K562 (cell line): ENCODE measurements at regions not wholly inside any gene's neighbourhood (a gene's known extent, or its start where the extent isn't known, plus 50 kb on each side); places are given as distances from the start of the nearest gene placed in this dataset.
A peak's percentile ranks its signal among the peaks of the same experiment; 100 is the strongest.

Experiments
- ATAC-seq: fragments of 200-7000 bp; cut with Tn5 transposase; 3 replicates; pipeline ENCODE4 v1.9.1; 2020; ENCODE audit warnings: moderate library complexity
- BruUV-seq: library from RNA; stranded (reverse); fragments of 400-500 nt; replicated peaks from 2 replicates; lab custom pipeline; 2021; lab: Mats Ljungman, UMichigan
- CTCF ChIA-PET: fragments of 300-600 bp; formaldehyde crosslinking; extraction: SDS; loops from one replicate; lab custom pipeline; 2021; ENCODE audit warnings: low intra/inter-chr PET ratio; lab: Yijun Ruan, JAX
- POLR2A ChIA-PET: fragments of 300-600, 350-650 bp; sonication (Branson Sonifier 250); formaldehyde crosslinking; extraction: SDS; loops from one replicate; lab custom pipeline; 2021; ENCODE audit warnings: antibody characterized with exemption, inconsistent platforms; lab: Yijun Ruan, JAX
- DNase-seq, 4 experiments: peaks; one replicate each; pipeline versions ENCODE4 v3.0.0 to v3.0.0-alpha.2; 2011 to 2018; ENCODE audit warnings: low spot score in 3 of 4, mixed read lengths in 3 of 4; ENCODE audit errors: extremely low read depth in 1 of 4
- FAIRE-seq: peaks from 2 replicates; lab custom pipeline; 2011; peaks lifted over from hg19 to GRCh38; lab: Jason Lieb, UNC
- H2AFZ ChIP-seq: 2 replicates; pipeline ENCODE4 v1.6.0; 2011; ENCODE audit warnings: low read depth, low read length, control low read depth, inconsistent platforms
- H3K27ac ChIP-seq: fragments of 200-600 bp; 3 replicates; pipeline ENCODE4 v1.8.0; 2011; ENCODE audit warnings: low read depth, mild to moderate bottlenecking, control low read depth, inconsistent platforms, low read length, moderate library complexity, mixed read lengths; ENCODE audit errors: extremely low read depth
- H3K27me3 ChIP-seq, 2 experiments: fragments of 300-600 bp in 1 of 2; 2 replicates in 1 of 2; 3 replicates in 1 of 2; pipeline versions ENCODE4 v1.6.0 to v1.8.0; 2011; ENCODE audit warnings: inconsistent platforms in 2 of 2, low read length in 2 of 2, mild to moderate bottlenecking in 1 of 2, mixed read lengths in 1 of 2, moderate library complexity in 1 of 2; ENCODE audit not compliant: control insufficient read depth in 2 of 2, insufficient read depth in 2 of 2
- H3K36me3 ChIP-seq: fragments of 300-600 bp; 3 replicates; pipeline ENCODE4 v1.8.0; 2011; ENCODE audit warnings: mild to moderate bottlenecking, low read length, inconsistent platforms; ENCODE audit not compliant: control insufficient read depth, insufficient read depth
- H3K4me1 ChIP-seq, 2 experiments: fragments of 200-600 bp in 1 of 2; replicated peaks in 1 of 2; 2 replicates in 1 of 2; 3 replicates in 1 of 2; pipeline versions ENCODE4 v1.5.1 to v1.8.0; 2011; ENCODE audit warnings: inconsistent platforms in 2 of 2, low read length in 2 of 2, mild to moderate bottlenecking in 1 of 2, mixed read lengths in 1 of 2, moderate library complexity in 1 of 2; ENCODE audit not compliant: control insufficient read depth in 2 of 2, insufficient read depth in 2 of 2
- H3K4me2 ChIP-seq: 2 replicates; pipeline ENCODE4 v1.6.1; 2011; ENCODE audit warnings: low read length, control low read depth, inconsistent platforms, mixed read lengths; ENCODE audit not compliant: insufficient read depth
- H3K4me3 ChIP-seq: fragments of 200-600 bp; sonication (generic), shearing (Covaris generic); 2 replicates; pipeline ENCODE4 v1.5.1; 2016; ENCODE audit warnings: control low read depth, inconsistent platforms
- H3K79me2 ChIP-seq: fragments of 200-600 bp; 3 replicates; pipeline ENCODE4 v1.8.0; 2011; ENCODE audit warnings: low read length, inconsistent platforms; ENCODE audit not compliant: control insufficient read depth, insufficient read depth
- H3K9ac ChIP-seq, 2 experiments: 2 replicates each; pipeline versions ENCODE4 v1.6.0 to v1.6.1; 2011; ENCODE audit warnings: low read depth in 2 of 2, low read length in 2 of 2, control low read depth in 1 of 2, inconsistent platforms in 1 of 2, mild to moderate bottlenecking in 1 of 2, mixed read lengths in 1 of 2; ENCODE audit not compliant: insufficient read depth in 1 of 2
- H3K9me1 ChIP-seq: one replicate; pipeline ENCODE4 v1.6.0; 2011; ENCODE audit warnings: inconsistent platforms, mild to moderate bottlenecking, low read length, moderate library complexity; ENCODE audit not compliant: control insufficient read depth, insufficient read depth
- H3K9me3 ChIP-seq: replicated peaks from 2 replicates; pipeline ENCODE4 v1.5.1; 2011; ENCODE audit warnings: low read depth, low read length, inconsistent platforms; ENCODE audit not compliant: control insufficient read depth, insufficient read depth
- H4K20me1 ChIP-seq: replicated peaks from 2 replicates; pipeline ENCODE4 v1.6.1; 2011; ENCODE audit warnings: low read length, inconsistent platforms, mixed read lengths; ENCODE audit not compliant: control insufficient read depth, insufficient read depth
- CBX2 ChIP-seq: fragments of 200-600 bp; sonication (generic); IDR thresholded peaks from one replicate; pipeline ENCODE4 v1.6.1; 2012; ENCODE audit warnings: mild to moderate bottlenecking, low read length, inconsistent platforms; ENCODE audit not compliant: insufficient read depth, poor library complexity, severe bottlenecking
- CREBBP ChIP-seq: IDR thresholded peaks from one replicate; pipeline ENCODE4 v1.6.1; 2012; ENCODE audit warnings: low read depth, mild to moderate bottlenecking, control low read depth, inconsistent platforms, low read length
- DMBX1 ChIP-seq: fragments of 250-450 bp; sonication (Bioruptor Pico); IDR thresholded peaks from 2 replicates; pipeline ENCODE4 v1.8.0; 2022; ENCODE audit warnings: inconsistent platforms, mild to moderate bottlenecking, moderate library complexity, borderline replicate concordance
- FOSL1 ChIP-seq: fragments of 200-800 bp; sonication (Bioruptor generic); conservative IDR thresholded peaks from 2 replicates; pipeline ENCODE4 v1.6.1; 2016; ENCODE audit warnings: missing genetic modification characterization, missing compliant biosample characterization
- MYBL2 ChIP-seq, 2 experiments: fragments of 450-650 bp in 1 of 2; sonication (generic) in 1 of 2; formaldehyde crosslinking in 1 of 2; IDR thresholded peaks; 2 replicates each; pipeline versions ENCODE4 v1.6.1 to v1.8.1; 2017 to 2022; ENCODE audit warnings: borderline replicate concordance in 1 of 2, inconsistent platforms in 1 of 2, low read depth in 1 of 2, mild to moderate bottlenecking in 1 of 2, missing genetic modification reagents in 1 of 2, moderate library complexity in 1 of 2
- PHF21A ChIP-seq: fragments of 450-650 bp; IDR thresholded peaks from 2 replicates; pipeline ENCODE4 v1.6.1; 2017; ENCODE audit warnings: low read depth, borderline replicate concordance
- POLR2A ChIP-seq: fragments of 450-650 bp; conservative IDR thresholded peaks from 2 replicates; pipeline ENCODE4 v1.6.1; 2016
- TFAP4 ChIP-seq: sonication (generic); formaldehyde crosslinking; IDR thresholded peaks from 2 replicates; pipeline ENCODE4 v1.8.0; 2022; ENCODE audit warnings: missing genetic modification reagents, mild to moderate bottlenecking, moderate library complexity, borderline replicate concordance
- U2AF2 ChIP-seq: fragments of 200-400 bp; formaldehyde crosslinking; optimal IDR thresholded peaks from 2 replicates; pipeline ENCODE3; 2017; ENCODE audit warnings: low read depth, mild to moderate bottlenecking, low read length
- XRCC5 ChIP-seq: fragments of 200-400 bp; formaldehyde crosslinking; IDR thresholded peaks from 2 replicates; pipeline ENCODE4 v1.6.1; 2017; ENCODE audit warnings: low read depth, mild to moderate bottlenecking, low read length
- ZNF232 ChIP-seq: sonication (generic); formaldehyde crosslinking; IDR thresholded peaks from 2 replicates; pipeline ENCODE4 v1.8.0; 2022; ENCODE audit warnings: mild to moderate bottlenecking, missing genetic modification reagents
- ZNF695 ChIP-seq: fragments of 450-650 bp; formaldehyde crosslinking; IDR thresholded peaks from 2 replicates; pipeline ENCODE4 v1.4.0; 2020; ENCODE audit warnings: mild to moderate bottlenecking, moderate library complexity
- ZNF740 ChIP-seq, 3 experiments: fragments of 200-800 bp in 1 of 3; sonication (Bioruptor generic) in 1 of 3; sonication (generic) in 1 of 3; formaldehyde crosslinking in 1 of 3; IDR thresholded peaks; 2 replicates each; pipeline versions ENCODE4 v1.6.1 to v1.8.0; 2016 to 2022; ENCODE audit warnings: mild to moderate bottlenecking in 2 of 3, missing compliant biosample characterization in 2 of 3, missing genetic modification characterization in 2 of 3, missing genetic modification reagents in 1 of 3
- WGBS: fragments of 100-300 bp; shearing (Covaris generic); methylation state at CpG from one replicate; pipeline ENCODE4 v1.1.6; 2016; ENCODE audit warnings: low coverage, mixed read lengths; ENCODE audit not compliant: insufficient coverage; ENCODE audit errors: missing lambda C conversion rate; 5-methylcytosine and 5-hydroxymethylcytosine counted together
- in situ Hi-C: fragments of 300-500 bp; cut with MboI; formaldehyde crosslinking; loops from 4 replicates; pipeline ENCODE4 v1.15.0; 2018; ENCODE audit warnings: inconsistent platforms, mixed read lengths
- intact Hi-C: fragments of 100-400 bp; cut with micrococcal nuclease; formaldehyde crosslinking; loops from 2 replicates; pipeline ENCODE4 v1.14.2; 2022
- TF ChIP-seq, protein P1 (sequence below): sonication (generic); formaldehyde crosslinking; IDR thresholded peaks from 2 replicates; pipeline ENCODE4 v1.8.0; 2022; ENCODE audit warnings: mild to moderate bottlenecking, missing genetic modification reagents
- TF ChIP-seq, protein P2 (sequence below): fragments of 450-650 bp; IDR thresholded peaks from 2 replicates; pipeline ENCODE4 v1.7.0; 2016; ENCODE audit warnings: borderline replicate concordance
- TF ChIP-seq, protein P3 (sequence below), 2 experiments: fragments of 450-650 bp; conservative IDR thresholded peaks; 2 replicates each; pipeline ENCODE4 v1.6.1; 2017; ENCODE audit warnings: mild to moderate bottlenecking in 2 of 2, moderate library complexity in 2 of 2

DNA sequence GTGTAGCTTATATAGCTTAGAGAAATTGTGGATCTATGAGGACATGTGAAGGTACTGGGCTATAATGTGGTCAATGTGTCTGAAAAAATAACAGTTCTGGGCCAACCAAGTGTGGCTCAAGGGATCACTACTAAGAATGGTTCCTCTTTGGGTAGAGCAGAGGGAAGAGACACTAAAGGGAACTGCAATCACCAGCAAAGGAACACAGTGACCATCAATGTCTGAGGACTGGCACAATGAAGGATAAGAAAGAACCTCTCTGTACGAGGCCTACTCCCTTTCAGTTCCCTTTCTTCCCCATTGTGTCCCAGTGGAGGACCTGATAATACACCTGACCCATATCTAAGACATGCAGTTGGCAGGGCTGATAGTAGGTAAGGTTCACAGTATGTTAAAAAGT is 89.9 kb upstream of the JAK1 start:
- FAIRE-seq, result no peak
- no TSS peak for BruUV-seq

More for the DNA sequence above, 89.9 kb upstream of the JAK1 start:
- Histone ChIP-seq H3K27ac (no peak overlapping the region), H3K4me2 (no peak overlapping the region), H2AFZ (no peak overlapping the region), H4K20me1 (no peaks in the 10 kb centered on the region), H3K9me3 (no peaks in the 10 kb centered on the region), H3K4me1 (no peaks in the 10 kb centered on the region), H3K9ac (no peak overlapping the region), H3K27me3 (no peaks in the 10 kb centered on the region), H3K9me1 (no peaks in the 10 kb centered on the region), H3K36me3 (peaks cover 14% of the 10 kb centered on the region), H3K79me2 (peaks cover 8% of the 10 kb centered on the region; the same call in 2 of the 3 replicates), H3K4me3 (no peak overlapping the region)
- in situ Hi-C loops (loop anchor here (25.0 kb wide), 1 partner anchor 1181 kb away; no protein-coding TSS in a partner anchor), intact Hi-C loops (no loop called here)
- CTCF ChIA-PET, result no interaction called here
- TF ChIP-seq CBX2, result no peak
- no peak for TF ChIP-seq MYBL2 (IDR thresholded peaks at IDR 0.05; ENCODE audit: low read depth)
- no peak for TF ChIP-seq MYBL2 (CRISPR knock-in tag; IDR thresholded peaks at IDR 0.05; ENCODE audit: borderline replicate concordance)
- no peak for TF ChIP-seq DMBX1 (CRISPR knock-in tag)
- TF ChIP-seq, protein P1, sequence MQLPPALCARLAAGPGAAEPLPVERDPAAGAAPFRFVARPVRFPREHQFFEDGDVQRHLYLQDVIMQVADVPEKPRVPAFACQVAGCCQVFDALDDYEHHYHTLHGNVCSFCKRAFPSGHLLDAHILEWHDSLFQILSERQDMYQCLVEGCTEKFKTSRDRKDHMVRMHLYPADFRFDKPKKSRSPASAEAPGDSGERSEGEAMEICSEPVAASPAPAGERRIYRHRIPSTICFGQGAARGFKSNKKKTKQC (CRISPR knock-in tag), result no peak
- TF ChIP-seq, protein P2, sequence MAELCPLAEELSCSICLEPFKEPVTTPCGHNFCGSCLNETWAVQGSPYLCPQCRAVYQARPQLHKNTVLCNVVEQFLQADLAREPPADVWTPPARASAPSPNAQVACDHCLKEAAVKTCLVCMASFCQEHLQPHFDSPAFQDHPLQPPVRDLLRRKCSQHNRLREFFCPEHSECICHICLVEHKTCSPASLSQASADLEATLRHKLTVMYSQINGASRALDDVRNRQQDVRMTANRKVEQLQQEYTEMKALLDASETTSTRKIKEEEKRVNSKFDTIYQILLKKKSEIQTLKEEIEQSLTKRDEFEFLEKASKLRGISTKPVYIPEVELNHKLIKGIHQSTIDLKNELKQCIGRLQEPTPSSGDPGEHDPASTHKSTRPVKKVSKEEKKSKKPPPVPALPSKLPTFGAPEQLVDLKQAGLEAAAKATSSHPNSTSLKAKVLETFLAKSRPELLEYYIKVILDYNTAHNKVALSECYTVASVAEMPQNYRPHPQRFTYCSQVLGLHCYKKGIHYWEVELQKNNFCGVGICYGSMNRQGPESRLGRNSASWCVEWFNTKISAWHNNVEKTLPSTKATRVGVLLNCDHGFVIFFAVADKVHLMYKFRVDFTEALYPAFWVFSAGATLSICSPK, result no peak
- TF ChIP-seq ZNF695 (CRISPR knock-in tag), result no peak
- TF ChIP-seq TFAP4 (CRISPR knock-in tag), result no peak
- no peak for TF ChIP-seq FOSL1 (tag)
- TF ChIP-seq ZNF232, result no peak
- no peak for TF ChIP-seq PHF21A
- no peak for TF ChIP-seq U2AF2
- TF ChIP-seq CREBBP, result no peak
- TF ChIP-seq POLR2A, result no peak
- no peak for TF ChIP-seq ZNF740 (CRISPR knock-in tag; IDR thresholded peaks at IDR 0.05)
- TF ChIP-seq ZNF740 (tag; IDR thresholded peaks at IDR 0.05), result no peak
- TF ChIP-seq XRCC5, result no peak
- TF ChIP-seq, protein P3, sequence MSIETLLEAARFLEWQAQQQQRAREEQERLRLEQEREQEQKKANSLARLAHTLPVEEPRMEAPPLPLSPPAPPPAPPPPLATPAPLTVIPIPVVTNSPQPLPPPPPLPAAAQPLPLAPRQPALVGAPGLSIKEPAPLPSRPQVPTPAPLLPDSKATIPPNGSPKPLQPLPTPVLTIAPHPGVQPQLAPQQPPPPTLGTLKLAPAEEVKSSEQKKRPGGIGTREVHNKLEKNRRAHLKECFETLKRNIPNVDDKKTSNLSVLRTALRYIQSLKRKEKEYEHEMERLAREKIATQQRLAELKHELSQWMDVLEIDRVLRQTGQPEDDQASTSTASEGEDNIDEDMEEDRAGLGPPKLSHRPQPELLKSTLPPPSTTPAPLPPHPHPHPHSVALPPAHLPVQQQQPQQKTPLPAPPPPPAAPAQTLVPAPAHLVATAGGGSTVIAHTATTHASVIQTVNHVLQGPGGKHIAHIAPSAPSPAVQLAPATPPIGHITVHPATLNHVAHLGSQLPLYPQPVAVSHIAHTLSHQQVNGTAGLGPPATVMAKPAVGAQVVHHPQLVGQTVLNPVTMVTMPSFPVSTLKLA (conservative IDR thresholded peaks at IDR 0.05), result no peak
- ATAC-seq (peak; percentile 25; the same call in 2 of the 3 replicates), DNase-seq (no peak)
- POLR2A ChIA-PET, result interaction anchor here (0.7 kb wide), 1 partner anchor 1390 kb away, joined by 3 read pairs; no protein-coding TSS in a partner anchor
- 64% methylated on average over 1 of the region's 1 CpG for WGBS
